ENCODE measurements at regions not wholly inside any gene's neighbourhood (a gene's known extent, or its start where the extent isn't known, plus 50 kb on each side); places are given as distances from the start of the nearest gene placed in this dataset.

DNA sequence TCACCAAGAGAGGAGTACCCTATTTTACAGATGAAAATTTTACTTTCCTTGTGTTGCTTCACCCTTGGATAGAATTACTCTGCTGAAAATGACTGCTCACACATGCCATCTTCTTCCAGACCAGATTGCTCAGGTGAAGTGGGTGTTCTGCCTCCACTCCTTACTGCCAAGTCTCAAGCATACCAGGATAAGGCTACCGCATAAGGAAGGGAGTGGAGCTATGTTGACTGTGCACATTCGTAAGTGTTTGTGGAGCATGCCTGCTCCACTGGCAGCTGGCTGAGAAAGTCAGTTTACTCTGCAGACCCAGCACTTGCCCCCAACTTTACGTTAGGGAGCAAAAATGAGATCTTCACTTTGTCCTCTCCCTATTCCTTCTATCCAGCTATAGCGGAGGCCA is 405.0 kb upstream of the DDX18 start:
- WGBS = 78% methylated on average over 4 of the region's 4 CpGs

DNA sequence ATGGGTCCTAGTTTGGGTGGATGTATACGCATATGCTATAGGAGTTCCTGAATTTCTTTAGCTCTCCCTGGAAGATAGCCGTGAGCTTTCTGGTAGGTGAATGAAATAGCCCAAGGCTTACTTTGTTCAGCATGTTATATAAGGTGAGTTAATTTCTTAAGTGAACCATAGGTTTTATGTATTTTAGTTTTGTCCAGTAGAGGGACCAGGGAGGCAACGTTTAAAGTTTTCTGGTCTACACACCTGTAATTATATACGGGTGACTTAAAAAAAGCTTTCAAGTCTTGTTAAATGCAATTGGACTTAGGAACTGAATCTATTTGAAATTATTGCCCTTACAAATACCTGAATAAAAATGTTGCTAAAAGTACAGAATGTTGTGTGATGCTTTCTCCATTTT is 402.5 kb upstream of the DDX18 start:
- Histone ChIP-seq H3K4me1 (ENCODE audit: control insufficient read depth in 4 of 4, insufficient read depth in 4 of 4, low read length in 3 of 4) (no peaks in the 10 kb centered on the region), H3K4me3 (ENCODE audit: low read depth in 1 of 3, low read length in 3 of 3) (no peak overlapping the region), H3K9me3 (ENCODE audit: control insufficient read depth in 4 of 4, low read length in 3 of 4) (peaks cover 0 to 1% (median 0%) of the 10 kb centered on the region in 4 donors), H3K27ac (ENCODE audit: low read depth in 1 of 2, low read length in 2 of 2) (no peak overlapping the region), H3K27me3 (ENCODE audit: control insufficient read depth in 4 of 4, insufficient read depth in 4 of 4, low read length in 3 of 4) (no peaks in the 10 kb centered on the region), H3K36me3 (ENCODE audit: control insufficient read depth in 4 of 4, insufficient read depth in 3 of 4, low read depth in 1 of 4, low read length in 3 of 4) (no peaks in the 10 kb centered on the region), H3K9ac (ENCODE audit: low read depth in 1 of 2, low read length in 2 of 2) (no peak overlapping the region)
- TF ChIP-seq SP1 (IDR thresholded peaks at IDR 0.05) = no peak
- TF ChIP-seq GABPA (IDR thresholded peaks at IDR 0.05 in 1 of 2, conservative IDR thresholded peaks at IDR 0.05 in 1 of 2) = no peak
- no peak for TF ChIP-seq NR2F2 (IDR thresholded peaks at IDR 0.05)
- TF ChIP-seq, protein P1, sequence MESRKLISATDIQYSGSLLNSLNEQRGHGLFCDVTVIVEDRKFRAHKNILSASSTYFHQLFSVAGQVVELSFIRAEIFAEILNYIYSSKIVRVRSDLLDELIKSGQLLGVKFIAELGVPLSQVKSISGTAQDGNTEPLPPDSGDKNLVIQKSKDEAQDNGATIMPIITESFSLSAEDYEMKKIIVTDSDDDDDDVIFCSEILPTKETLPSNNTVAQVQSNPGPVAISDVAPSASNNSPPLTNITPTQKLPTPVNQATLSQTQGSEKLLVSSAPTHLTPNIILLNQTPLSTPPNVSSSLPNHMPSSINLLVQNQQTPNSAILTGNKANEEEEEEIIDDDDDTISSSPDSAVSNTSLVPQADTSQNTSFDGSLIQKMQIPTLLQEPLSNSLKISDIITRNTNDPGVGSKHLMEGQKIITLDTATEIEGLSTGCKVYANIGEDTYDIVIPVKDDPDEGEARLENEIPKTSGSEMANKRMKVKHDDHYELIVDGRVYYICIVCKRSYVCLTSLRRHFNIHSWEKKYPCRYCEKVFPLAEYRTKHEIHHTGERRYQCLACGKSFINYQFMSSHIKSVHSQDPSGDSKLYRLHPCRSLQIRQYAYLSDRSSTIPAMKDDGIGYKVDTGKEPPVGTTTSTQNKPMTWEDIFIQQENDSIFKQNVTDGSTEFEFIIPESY (IDR thresholded peaks at IDR 0.05) = no peak
- no peak for TF ChIP-seq YY1 (IDR thresholded peaks at IDR 0.05)
- no peak for TF ChIP-seq HNF4G (IDR thresholded peaks at IDR 0.05)
- TF ChIP-seq TAF1 (conservative IDR thresholded peaks at IDR 0.05) = no peak
- TF ChIP-seq, protein P2, sequence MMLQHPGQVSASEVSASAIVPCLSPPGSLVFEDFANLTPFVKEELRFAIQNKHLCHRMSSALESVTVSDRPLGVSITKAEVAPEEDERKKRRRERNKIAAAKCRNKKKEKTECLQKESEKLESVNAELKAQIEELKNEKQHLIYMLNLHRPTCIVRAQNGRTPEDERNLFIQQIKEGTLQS (IDR thresholded peaks at IDR 0.05) = no peak
- TF ChIP-seq, protein P3, sequence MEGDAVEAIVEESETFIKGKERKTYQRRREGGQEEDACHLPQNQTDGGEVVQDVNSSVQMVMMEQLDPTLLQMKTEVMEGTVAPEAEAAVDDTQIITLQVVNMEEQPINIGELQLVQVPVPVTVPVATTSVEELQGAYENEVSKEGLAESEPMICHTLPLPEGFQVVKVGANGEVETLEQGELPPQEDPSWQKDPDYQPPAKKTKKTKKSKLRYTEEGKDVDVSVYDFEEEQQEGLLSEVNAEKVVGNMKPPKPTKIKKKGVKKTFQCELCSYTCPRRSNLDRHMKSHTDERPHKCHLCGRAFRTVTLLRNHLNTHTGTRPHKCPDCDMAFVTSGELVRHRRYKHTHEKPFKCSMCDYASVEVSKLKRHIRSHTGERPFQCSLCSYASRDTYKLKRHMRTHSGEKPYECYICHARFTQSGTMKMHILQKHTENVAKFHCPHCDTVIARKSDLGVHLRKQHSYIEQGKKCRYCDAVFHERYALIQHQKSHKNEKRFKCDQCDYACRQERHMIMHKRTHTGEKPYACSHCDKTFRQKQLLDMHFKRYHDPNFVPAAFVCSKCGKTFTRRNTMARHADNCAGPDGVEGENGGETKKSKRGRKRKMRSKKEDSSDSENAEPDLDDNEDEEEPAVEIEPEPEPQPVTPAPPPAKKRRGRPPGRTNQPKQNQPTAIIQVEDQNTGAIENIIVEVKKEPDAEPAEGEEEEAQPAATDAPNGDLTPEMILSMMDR (IDR thresholded peaks at IDR 0.05; ENCODE audit: low read depth, low read length, missing input control) = no peak
- TF ChIP-seq JUND (IDR thresholded peaks at IDR 0.05) = no peak
- no peak for TF ChIP-seq FOXA2 (IDR thresholded peaks at IDR 0.05)
- 44% methylated on average over 4 of the region's 4 CpGs for WGBS
- DNase-seq (ENCODE audit: low spot score) = no peak

More for the DNA sequence above, 405.0 kb upstream of the DDX18 start:
- H3K36me3 ChIP-seq (ENCODE audit: control insufficient read depth in 4 of 4, insufficient read depth in 3 of 4, low read depth in 1 of 4, low read length in 3 of 4) = no peaks in the 10 kb centered on the region
- peaks cover 0 to 1% (median 0%) of the 10 kb centered on the region in 4 donors for H3K9me3 ChIP-seq (ENCODE audit: control insufficient read depth in 4 of 4, low read length in 3 of 4)
- no peak overlapping the region for H3K4me3 ChIP-seq (ENCODE audit: low read depth in 1 of 3, low read length in 3 of 3)
- H3K27me3 ChIP-seq (ENCODE audit: control insufficient read depth in 4 of 4, insufficient read depth in 4 of 4, low read length in 3 of 4) = no peaks in the 10 kb centered on the region
- H3K9ac ChIP-seq (ENCODE audit: low read depth in 1 of 2, low read length in 2 of 2) = no peak overlapping the region
- TF ChIP-seq SP1 (IDR thresholded peaks at IDR 0.05) = no peak
- no peak for TF ChIP-seq RXRA (IDR thresholded peaks at IDR 0.05)
- TF ChIP-seq, protein P2 (IDR thresholded peaks at IDR 0.05) = no peak
- no peak for TF ChIP-seq JUND (IDR thresholded peaks at IDR 0.05)
- no peak for TF ChIP-seq HNF4G (IDR thresholded peaks at IDR 0.05)
- no peak for TF ChIP-seq RAD21 (IDR thresholded peaks at IDR 0.05)
- TF ChIP-seq GABPA (IDR thresholded peaks at IDR 0.05 in 1 of 2, conservative IDR thresholded peaks at IDR 0.05 in 1 of 2) = no peak
- TF ChIP-seq YY1 (IDR thresholded peaks at IDR 0.05) = no peak
- no peak for TF ChIP-seq FOXA1 (IDR thresholded peaks at IDR 0.05)
- TF ChIP-seq, protein P1 (IDR thresholded peaks at IDR 0.05) = no peak
- TF ChIP-seq HNF4A (conservative IDR thresholded peaks at IDR 0.05) = no peak
- TF ChIP-seq FOXA2 (IDR thresholded peaks at IDR 0.05) = no peak
- no peak for TF ChIP-seq REST (IDR thresholded peaks at IDR 0.05)
- no peak overlapping the region for H3K27ac ChIP-seq (ENCODE audit: low read depth in 1 of 2, low read length in 2 of 2)
- no peak for DNase-seq (ENCODE audit: low spot score)
- no peaks in the 10 kb centered on the region for H3K4me1 ChIP-seq (ENCODE audit: control insufficient read depth in 4 of 4, insufficient read depth in 4 of 4, low read length in 3 of 4)

All from liver (tissue), 8 donors.